Breast epithelium (tissue), 3 donors: ENCODE measurements at regions not wholly inside any gene's neighbourhood (a gene's known extent, or its start where the extent isn't known, plus 50 kb on each side); places are given as distances from the start of the nearest gene placed in this dataset.

Experiments
- CTCF ChIP-seq, 3 donors: fragments of 450-650 bp; IDR thresholded peaks; one replicate each; pipeline ENCODE4 v1.5.1; 2016 to 2017; ENCODE audit warnings: antibody characterized with exemption in 3 of 3, mild to moderate bottlenecking in 3 of 3, moderate library complexity in 3 of 3
- POLR2A ChIP-seq: fragments of 450-650 bp; IDR thresholded peaks from one replicate; pipeline ENCODE4 v1.6.1; 2016; ENCODE audit warnings: antibody characterized with exemption, mild to moderate bottlenecking, moderate library complexity

- TF ChIP-seq CTCF (IDR thresholded peaks at IDR 0.05) = no peak
- no peak for TF ChIP-seq POLR2A
Observed at GRCh38 chr4:151930372-151930771, 169.6 kb upstream of the GATB start.
